Astrocyte of the cerebellum (primary cell): ENCODE measurements at regions not wholly inside any gene's neighbourhood (a gene's known extent, or its start where the extent isn't known, plus 50 kb on each side); places are given as distances from the start of the nearest gene placed in this dataset.
"Not testable (repeated sequence)": the region's sequence is repeated elsewhere in the genome, so short reads cannot be mapped to it uniquely, and the experiment has no call there.

Source experiments
- DNase-seq: peaks from one replicate; pipeline ENCODE4 v3.0.0-alpha.2; 2011; ENCODE audit warnings: low read depth
- H3K4me3 ChIP-seq: 2 replicates; pipeline ENCODE4 v1.5.1; 2011; ENCODE audit warnings: mild to moderate bottlenecking, low read depth, low read length, moderate library complexity
- in situ Hi-C: cut with HindIII; loops from 2 replicates; pipeline ENCODE4 v1.10.0; 2017; ENCODE audit warnings: low sequenced_read_pairs
- TF ChIP-seq, protein P1 (sequence below): IDR thresholded peaks from 2 replicates; pipeline ENCODE4 v1.5.1; 2012; ENCODE audit warnings: low read length, low read depth, moderate library complexity, mild to moderate bottlenecking; ENCODE audit errors: missing control alignments

DNA sequence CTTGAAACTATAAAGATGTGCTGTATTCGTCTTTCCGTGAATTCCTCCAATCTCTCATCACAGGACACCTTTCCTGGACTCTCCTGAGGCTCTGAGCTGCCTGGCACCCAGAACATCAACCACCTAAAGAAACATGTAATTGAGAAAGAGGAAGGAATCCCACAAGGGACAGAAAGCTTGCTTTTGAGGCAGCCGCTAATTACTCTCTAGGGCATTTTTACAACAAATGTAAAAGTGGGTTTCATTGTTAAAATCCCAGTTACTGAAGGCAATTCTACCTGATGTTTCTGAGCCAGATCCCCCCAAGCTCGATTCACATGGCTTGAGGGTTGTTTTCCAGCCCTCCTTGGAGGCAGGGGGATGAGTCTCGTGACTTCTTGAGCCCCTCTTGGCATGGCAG, 238.5 kb upstream of the LHX5 start:
- TF ChIP-seq, protein P1, sequence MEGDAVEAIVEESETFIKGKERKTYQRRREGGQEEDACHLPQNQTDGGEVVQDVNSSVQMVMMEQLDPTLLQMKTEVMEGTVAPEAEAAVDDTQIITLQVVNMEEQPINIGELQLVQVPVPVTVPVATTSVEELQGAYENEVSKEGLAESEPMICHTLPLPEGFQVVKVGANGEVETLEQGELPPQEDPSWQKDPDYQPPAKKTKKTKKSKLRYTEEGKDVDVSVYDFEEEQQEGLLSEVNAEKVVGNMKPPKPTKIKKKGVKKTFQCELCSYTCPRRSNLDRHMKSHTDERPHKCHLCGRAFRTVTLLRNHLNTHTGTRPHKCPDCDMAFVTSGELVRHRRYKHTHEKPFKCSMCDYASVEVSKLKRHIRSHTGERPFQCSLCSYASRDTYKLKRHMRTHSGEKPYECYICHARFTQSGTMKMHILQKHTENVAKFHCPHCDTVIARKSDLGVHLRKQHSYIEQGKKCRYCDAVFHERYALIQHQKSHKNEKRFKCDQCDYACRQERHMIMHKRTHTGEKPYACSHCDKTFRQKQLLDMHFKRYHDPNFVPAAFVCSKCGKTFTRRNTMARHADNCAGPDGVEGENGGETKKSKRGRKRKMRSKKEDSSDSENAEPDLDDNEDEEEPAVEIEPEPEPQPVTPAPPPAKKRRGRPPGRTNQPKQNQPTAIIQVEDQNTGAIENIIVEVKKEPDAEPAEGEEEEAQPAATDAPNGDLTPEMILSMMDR = no peak
- in situ Hi-C loops = no loop called here
- H3K4me3 ChIP-seq = no peak overlapping the region
- no peak for DNase-seq

DNA sequence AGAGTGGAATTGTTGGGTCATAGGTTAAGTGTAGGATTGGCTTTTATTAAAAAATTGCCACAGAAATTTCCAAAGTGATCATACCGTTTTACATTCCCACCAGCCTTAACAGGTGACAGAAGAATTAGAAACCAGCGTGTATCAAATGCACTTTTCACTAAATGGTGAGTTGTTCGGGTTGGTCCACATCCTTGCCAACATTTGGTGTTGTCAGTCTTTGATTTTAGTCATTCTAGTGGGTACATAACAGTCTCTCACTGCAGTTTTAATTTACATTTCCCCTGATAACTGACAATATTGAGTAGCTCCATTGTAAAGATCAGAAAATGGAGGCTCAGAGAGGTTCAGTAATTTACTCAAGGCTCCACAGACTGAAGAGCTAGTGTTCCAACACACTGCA, 237.8 kb upstream of the LHX5 start:
- H3K4me3 ChIP-seq = no peak overlapping the region
- DNase-seq = no peak
- TF ChIP-seq, protein P1 = no peak
- in situ Hi-C loops = no loop called here

DNA sequence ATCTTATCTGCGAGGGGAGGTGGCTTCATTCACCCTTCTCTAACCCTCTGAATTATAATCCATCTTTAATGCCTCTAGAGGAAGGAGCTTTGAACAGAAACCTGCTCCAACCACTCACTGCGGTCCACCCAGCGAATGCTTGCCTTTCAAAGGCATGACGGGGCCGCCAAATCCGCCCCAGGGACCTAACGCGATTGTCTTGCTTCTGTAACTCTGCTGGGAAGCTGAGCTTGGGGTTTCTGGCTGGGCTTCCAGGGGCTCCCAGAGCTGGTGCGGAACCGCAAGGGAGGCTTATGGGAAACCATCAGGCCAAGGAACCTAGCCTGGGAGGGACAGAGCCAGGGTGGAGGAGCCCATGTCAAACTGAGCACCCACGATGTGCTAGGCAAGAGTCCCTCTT, 231.2 kb upstream of the LHX5 start:
- TF ChIP-seq, protein P1 = no peak
- in situ Hi-C loops = no loop called here

DNA sequence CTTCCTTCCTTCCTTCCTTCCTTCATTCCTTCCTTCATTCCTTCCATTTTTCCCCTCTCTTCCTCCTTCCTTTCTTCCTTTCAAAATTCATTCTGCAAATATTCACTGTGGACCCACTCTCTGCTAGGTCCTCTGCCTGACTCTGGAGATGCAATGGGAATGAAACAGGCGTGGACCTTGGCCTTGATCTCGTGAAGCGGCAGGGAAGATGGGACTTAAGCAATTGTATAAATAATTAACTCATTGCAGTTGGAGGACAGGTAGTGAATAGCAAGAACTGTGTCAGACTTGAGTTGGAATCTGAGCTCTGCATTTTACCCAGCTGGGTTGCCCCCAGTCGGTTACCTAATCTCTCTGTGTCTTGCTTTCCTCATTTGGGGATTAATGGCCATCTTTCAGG, 230.6 kb upstream of the LHX5 start:
- H3K4me3 ChIP-seq = no peak overlapping the region
- DNase-seq = no peak
- TF ChIP-seq, protein P1 = no peak
- in situ Hi-C loops = no loop called here

More for the DNA sequence above, 231.2 kb upstream of the LHX5 start:
- DNase-seq = no peak
- H3K4me3 ChIP-seq = no peak overlapping the region

DNA sequence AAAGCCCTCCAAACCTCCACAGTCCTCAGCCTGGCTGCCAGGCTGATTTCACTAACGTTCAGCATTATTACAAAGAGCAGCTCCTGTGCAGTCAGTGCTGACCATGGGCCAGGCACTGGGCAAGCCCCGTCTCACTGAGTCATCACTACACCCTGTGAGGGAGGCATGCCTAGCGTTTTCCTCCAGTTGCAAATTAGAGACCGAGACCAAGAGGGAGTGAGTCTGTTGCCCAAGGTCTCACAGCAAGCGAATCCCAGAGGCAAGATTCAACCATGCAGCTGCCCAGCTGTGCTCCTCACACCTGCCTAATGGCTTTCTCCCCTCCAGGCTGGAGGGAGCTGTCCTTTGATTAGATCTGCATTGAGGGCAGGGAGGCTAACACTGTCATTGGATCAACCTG, 229.3 kb upstream of the LHX5 start:
- in situ Hi-C loops = no loop called here
- DNase-seq = no peak
- TF ChIP-seq, protein P1 = no peak
- H3K4me3 ChIP-seq = no peak overlapping the region

DNA sequence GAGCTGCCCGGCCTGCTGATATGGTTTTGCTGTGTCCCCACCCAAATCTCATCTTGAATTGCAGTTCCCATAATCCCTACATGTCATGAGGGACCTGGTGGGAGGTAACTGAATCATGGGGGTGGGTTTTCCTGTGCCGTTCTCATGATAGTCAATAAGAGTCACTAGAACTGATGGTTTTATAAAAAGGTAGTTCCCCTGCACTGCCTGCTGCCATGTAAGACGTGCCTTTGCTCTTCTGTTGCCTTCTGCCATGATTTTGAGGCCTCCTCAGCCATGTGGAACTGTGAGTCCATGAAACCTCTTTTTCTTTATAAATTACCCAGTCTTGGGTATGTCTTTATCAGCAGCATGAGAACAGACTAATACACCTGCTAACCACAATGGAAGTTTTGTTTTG, 228.3 kb upstream of the LHX5 start:
- in situ Hi-C loops, H3K4me3 ChIP-seq, DNase-seq: not testable (repeated sequence)

DNA sequence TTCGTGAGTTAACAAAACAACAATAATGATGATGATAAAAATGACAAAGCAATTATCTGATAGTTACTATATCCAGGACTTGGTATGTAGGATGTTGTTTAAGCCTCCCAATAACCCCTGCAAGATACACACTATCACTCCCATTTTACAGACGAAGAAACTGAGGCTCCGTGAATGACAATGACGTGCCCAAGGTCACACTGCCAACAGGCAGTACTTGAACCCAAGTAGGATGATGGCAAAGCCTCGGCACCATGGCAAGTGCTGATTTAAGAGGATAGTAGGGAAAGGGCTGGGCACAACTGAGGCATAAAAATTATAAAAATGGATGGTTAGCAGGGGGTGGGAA, 226.8 kb upstream of the LHX5 start:
- TF ChIP-seq, protein P1 = no peak
- no peak overlapping the region for H3K4me3 ChIP-seq
- no peak for DNase-seq
- in situ Hi-C loops = no loop called here
